GM21737 (cell line): ENCODE measurements at regions not wholly inside any gene's neighbourhood (a gene's known extent, or its start where the extent isn't known, plus 50 kb on each side); places are given as distances from the start of the nearest gene placed in this dataset.
A peak's percentile ranks its signal among the peaks of the same experiment; 100 is the strongest.
"Not testable (repeated sequence)": the region's sequence is repeated elsewhere in the genome, so short reads cannot be mapped to it uniquely, and the experiment has no call there.

Experiments used
- ATAC-seq: cut with Tn5 transposase; IDR thresholded peaks from one replicate; pipeline ENCODE4 v1.9.1; 2021; ENCODE audit warnings: mild to moderate bottlenecking, moderate library complexity; ENCODE audit not compliant: unreplicated experiment

DNA sequence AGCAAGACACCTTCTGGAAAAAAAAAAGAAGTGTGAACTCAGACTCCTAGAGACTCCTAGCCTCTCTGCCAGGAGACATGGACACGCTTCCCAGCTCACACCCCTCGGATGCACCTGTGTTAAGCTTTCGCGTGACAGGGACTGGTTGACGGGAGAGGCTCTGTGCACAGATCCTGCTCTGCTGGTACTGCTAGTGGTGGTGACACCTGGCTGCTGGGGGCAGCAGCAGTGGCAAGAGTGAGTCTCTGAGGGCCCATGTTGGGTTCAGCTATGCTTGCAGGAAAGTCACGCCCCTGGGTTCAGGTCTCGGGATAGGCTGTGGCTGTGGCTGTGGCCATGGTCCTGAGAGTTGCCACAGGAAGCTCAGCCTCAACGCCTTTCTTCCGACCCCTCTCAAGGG is 81.1 kb downstream of the XRCC2 start:
- ATAC-seq: no peak

DNA sequence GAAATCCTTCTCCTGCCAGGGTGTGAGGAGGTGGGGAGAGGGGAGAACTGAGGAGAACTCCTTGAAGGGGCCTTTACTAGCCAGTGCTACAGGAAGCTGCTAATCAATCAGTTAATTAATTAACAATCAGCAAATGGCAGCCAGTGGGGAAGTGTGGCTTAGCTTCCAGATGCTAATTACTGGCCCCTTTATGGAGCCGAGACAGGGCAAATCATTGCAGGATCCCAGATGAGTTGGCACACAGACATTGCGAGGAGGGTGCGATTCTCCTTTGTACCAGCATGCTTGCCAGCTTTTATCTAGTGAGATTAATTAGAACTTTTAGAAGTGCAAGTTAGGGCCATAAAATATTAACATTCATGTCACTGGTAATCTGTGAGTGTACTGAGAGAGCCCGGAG is 84.0 kb downstream of the XRCC2 start:
- ATAC-seq: no peak

DNA sequence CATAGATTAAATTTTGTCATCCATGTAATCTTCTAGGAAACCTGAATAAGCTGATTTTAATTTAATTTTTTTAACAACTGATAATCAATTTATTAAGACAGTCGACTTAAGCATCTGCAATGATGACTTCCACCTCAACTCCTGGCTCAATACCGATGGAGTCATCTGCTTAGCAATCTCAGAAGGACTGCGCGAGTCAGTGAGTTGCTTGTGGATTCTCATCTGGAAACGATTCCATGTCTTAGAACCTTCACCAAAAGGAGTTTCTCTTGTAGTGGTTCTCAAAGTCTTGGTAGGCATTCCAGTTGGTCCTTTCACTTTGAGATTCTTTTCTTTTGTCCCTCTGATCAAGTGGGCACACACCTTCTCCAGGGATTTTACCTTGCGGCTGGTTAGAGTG is 85.5 kb downstream of the XRCC2 start:
- no peak for ATAC-seq

DNA sequence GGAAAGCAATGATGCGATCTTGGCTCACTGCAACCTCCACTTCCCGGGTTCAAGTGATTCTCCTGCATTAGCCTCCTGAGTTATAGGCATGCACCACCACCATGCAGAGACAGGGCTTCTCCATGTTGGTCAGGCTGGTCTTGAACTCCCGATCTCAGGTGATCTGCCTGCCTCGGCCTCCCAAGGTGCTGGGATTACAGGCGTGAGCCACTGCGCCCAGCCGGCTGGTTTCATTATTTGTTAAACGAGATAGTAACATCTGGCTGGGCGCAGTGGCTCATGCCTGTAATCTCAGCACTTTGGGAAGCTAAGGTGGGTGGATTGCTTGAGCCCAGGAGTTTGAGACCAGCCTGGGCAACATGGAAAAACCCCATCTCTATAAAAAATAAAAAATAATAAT is 86.1 kb downstream of the XRCC2 start:
- ATAC-seq: not testable (repeated sequence)

DNA sequence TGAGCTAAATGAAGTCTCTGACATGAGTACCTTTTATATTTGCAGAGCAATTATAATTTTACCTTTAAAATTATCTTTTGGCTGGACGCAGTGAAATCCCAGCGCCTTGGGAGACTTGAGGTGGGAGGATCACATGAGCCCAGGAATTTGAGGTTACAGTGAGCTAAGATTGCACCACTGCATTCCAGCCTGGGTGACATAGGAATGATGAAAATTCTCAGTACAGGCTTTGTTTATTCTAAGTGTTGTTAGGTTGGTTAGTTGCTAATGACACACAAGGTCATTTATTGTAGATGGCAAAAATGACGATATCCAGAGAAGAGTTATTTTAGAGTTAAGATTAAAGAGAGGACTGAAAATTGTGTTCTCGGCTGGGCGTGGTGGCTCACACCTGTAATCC is 87.6 kb downstream of the XRCC2 start:
- no peak for ATAC-seq

DNA sequence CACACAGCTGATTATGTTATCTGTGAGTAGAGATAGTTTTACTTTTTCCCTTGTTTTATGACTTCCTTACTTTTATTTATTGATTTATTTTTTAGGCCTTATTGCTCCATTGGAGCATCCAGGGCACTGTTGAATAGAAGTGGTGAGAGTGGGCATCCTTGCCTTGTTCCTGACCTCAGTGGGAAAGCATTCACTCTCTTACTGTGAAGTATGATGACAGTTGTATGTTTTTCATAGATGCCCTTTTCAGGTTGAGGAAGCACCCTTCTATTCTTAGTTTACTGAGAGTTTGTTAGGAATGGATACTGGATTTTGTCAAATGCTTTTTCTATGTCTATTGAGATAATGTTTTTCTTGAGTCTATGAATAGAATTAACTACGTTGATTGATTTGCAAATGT is 88.6 kb downstream of the XRCC2 start:
- no peak for ATAC-seq

DNA sequence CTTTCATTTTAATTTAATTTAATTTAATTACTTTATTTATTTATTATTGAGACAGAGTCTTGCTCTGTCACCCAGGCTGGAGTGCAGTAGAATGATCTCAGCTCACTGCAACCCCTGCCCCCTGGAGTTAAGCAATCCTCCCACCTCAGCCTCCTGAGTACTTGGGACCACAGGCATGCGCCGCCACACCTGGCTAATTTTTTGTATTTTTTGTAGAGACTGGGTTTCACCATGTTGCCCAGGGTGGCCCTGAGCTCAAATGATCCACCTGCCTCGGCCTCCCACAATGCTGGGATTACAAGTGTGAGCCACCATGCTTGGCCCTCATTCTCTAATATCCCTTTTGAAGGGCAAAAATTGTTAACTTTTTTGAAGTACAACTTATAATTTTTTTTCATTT is 92.9 kb downstream of the XRCC2 start:
- no peak for ATAC-seq

DNA sequence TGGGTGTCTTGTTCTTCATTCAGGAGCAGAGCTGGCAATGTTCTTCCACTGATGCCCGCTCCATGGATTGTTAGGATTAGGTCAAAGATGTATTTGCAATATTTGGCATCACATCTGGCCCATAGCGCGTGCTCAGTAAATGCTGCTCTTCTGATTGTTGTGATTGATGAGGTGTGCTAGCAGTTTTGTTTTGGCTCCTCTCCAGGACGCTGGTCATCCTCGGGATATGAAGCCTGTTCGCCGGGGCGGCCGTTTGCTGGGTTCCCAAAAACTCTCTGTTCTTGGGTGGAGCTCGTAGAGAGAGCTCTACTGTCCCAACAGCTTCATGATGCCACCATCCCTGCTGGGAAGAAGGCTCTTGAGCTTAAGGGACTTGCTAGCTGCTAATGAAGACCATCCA is 96.9 kb downstream of the XRCC2 start:
- ATAC-seq: no peak

DNA sequence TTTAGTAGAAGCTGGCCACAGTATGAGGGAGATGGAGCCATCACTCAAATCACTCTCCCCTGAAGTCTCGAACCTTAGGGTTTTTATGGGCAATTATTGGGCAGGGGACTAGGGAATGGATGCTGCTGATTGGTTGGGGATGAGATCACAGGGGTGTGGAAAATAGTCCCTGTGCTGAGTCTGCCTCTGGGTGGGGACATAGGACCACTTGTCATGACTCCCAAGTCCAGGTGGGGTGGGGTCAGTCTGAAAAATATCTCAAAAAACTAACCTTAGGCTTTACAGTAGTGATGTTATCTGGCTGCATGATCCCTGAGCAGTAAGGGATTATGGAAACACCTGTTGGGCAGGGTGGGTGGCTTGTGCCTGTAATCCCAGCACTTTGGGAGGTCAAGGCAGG is 98.6 kb downstream of the XRCC2 start:
- ATAC-seq: no peak

DNA sequence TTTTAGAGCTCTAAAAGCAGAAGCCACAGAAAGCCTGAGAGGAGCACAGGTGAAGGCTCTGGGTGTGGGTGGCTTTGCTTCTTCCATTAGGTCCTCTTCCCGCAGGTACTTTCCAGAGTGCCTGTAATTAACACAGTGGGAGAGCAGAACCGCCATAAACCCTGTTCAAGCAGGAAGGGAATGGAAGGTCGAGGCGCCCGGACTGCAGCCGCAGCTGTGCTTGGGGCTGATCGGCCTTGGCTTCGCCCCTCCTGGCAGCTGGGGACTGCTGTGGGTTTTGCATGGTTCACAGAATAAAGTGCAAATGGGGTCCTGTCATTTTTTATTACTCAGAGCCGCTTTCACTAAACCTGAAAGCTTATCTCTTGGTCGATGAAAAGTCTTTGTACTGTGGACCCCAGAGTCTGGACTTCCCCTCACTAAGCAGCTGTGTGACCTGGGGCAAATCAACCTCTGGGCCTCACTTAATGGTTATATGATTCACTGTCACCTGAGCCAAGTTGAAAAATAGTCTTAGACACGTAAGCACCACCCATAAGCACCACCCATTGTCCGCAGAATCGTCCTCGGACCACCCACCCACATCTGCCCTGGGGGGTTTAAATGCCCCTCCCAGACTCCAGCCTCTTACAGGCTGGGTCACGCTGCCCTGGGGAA is 100.9 kb downstream of the XRCC2 start:
- ATAC-seq: peak; percentile 60

DNA sequence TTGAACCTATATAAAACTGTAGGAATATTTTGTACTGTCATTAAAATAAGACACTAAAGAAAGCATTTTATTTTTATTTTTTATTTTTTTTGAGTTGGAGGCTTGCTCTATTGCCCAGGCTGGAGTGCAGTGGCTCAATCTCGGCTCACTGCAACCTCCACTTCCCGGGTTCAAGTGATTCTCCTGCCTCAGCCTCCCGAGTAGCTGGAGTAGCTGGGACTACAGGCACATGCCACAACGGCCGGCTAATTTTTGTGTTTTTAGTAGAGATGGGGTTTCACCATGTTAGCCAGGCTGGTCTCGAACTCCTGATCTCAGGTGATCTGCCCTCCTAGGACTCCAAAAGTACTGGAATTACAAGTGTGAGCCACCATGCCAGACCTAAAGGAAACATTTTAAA is 102.8 kb downstream of the XRCC2 start:
- ATAC-seq: not testable (repeated sequence)

DNA sequence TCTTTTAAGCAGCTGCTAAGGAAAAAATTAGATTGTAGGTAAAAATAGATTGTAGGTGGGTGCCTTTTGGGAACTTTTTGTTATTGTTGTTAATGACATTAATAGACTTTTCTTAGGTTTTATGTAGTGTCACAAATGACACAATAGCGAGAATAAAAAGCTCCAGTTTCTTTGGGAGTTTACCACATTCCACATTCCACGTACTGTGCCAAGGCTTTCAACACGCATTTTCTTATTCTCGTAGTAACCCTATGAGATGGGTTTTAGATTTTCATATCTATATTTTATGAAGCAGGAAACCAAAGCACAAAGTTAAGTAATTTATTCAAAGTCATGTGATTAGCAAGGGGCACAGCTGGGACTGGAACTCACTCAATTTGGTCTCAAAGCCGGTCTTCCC is 103.8 kb downstream of the XRCC2 start:
- no peak for ATAC-seq

DNA sequence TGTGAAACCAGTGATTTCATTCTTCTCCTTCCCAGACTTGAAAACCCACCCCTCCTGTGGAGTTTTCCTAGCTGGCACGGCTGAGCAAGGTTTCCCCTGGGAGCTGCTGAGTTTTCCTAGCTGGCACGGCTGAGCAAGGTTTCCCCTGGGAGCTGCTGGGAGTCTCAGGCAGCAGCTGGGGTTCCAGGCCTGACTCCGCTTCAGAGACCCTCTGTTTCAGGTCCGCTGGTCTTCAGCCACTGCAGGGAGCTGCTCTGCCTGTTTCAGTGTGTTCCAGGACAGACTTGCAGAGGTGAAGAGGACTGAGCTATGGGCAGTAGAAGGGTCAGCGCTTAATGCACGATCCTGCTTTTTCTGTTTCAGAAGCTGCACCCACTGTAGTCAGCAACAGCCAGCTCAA is 104.9 kb downstream of the XRCC2 start:
- ATAC-seq: no peak

DNA sequence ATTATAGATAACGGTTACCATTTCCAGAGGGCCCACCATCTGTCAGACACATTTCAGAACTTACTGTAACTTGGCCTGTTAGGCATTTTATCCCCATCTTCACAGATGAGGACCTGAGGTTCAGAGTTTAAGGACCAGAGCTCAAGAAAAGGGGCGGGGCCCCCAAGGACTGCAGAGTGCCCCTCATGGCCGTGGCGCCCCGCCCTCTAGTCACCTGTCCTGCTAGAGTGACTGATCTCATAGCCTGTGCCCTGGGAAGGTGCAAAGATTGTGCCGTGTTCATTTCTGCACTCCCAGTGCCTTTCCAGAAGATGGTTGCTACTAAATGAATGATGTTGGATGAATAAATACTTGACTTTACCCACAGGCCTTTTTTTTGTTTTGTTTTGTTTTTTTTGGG is 107.0 kb downstream of the XRCC2 start:
- no peak for ATAC-seq

DNA sequence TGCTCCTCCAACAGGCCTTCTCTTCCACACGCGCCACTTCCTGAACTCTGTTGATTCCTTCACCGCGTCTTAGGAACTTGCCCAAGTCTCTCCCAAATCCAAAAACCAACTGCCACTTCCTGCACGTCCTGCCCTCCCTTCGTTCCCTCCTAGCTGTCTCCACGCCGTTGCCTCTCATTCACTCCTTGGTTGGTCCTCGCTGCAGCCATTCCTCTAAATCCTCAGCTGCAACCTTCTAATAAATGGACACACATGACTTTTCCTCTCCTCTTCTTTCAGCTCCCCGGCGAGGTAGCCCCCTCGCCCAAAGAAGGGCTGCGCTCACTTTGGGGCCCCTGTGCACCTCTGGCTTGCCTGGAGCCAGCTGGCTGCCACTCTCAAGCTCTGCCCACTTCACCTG is 110.2 kb downstream of the XRCC2 start:
- ATAC-seq: no peak

DNA sequence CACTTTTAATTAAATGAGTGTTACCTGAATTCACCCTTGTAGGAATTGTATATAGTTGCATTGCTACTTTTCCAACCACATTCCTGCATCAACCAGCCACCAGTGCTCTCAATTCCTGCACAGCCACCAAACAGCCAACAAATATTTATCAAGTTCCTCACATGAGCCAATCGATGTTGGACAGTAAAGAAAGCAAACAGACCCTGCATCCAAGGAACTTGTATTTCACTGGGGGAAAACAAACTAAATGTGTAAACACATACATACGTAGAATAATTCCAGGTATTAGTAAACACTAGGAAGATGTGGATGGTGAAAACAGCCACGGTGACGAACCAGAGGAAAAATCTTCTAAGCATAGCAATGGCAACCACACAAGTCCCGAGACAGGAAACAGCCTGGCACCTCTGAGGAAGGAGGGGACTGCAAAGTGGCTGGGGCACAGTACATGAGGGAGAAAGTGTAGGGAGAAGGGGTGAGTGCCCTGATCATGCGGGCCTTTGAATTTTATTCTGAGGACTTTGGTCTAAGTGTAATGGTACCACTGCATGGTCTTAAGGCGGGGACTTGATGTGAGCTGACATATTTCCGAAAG is 111.2 kb downstream of the XRCC2 start:
- ATAC-seq: no peak

DNA sequence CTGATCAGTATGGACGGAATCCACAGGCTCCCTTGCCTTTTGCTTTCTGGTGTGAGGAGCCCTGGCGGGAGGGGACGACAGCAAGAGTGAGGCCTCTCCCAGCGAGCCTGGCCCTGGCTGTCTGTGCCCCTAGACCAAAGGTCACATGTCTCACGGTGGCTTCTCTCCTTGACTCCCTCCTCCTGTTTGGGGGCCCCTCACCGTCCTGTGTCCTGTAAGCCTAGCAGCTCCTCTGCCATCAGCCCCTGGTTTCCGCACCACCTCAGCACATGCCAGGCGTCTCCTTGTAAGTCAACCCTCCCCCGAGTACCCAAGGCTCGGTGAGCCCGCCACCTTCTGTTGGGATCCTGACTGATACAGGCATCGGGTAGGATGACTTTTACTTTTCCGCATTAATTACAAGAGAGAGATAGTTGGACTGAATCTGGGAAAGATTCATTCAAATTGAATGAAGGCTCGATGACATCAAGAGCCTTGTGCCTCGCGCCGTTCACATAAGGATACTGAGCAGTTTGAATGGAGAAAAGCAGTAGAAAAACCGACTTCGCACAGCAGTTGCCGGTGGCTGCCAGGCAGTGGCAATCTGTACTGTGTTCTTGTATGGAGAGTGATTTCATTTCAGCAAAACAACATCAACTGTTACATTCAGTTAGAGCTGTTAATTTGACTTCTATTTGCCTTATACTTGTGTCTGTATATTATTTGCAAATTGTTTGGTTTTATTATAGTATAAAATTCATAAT is 119.8 kb downstream of the XRCC2 start:
- ATAC-seq: no peak

DNA sequence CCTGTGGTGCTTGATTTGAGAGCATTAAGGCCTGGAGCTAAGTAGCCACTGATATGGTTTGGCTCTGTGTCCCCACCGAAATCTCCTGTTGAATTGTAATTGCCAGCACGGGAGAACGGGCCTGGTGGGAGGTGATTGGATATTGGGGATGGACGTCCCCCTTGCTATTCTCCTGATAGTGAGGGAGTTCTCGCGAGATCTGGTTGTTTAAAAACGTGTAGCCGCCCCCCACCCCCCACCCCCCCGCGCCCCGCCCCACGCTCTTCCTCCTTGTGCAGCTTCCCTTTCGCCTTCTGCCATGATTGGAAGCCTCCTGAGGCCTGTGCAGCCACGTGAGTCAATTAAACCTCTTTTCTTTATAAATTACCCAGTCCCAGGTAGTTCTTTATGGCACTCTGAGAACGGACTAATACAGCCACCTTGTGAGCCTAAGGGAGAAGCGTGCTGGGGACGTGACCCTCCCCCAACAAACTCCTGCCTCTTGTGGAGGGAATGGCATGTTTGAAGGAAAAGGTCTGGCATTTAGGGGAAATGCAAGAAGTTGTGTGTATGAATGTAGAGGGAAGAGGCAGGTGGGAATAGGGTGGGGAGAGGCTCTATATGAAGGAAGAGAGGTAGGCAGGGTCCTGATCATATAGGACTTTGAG is 118.0 kb upstream of the KMT2C start:
- no peak for ATAC-seq

DNA sequence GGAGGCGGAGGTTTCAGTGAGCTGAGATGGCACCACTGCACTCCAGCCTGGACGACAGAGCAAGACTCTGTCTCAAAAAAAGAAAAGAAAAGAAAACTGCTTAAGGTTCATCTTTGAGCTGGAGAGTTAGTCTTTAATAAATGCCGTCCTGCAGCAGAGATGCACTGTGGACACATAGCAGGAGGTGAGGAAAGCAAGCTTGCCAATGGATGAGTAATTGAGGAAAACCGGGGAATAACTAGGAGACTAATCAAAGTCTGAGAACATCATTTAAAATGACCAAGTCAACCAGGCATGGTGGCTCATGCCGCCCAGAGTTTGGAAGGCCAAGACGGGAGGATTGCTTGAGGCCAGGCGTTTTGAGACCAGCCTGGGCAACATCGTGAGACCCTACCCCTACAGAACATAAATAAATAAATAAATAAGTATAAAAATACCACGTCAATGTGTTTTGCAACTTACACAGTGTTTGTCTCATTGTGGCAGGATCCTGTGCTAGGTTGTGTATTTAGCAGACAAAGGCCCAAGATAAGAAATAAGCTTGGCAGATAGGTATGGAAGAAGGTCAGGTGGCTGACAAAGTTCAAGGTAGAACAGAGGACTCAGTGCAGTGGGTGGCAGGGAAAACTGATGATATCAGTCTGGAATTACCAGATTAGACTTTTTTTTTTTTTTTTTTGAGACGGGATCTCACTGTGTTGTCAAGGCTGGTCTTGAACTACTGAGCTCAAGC is 115.7 kb upstream of the KMT2C start:
- ATAC-seq: no peak

DNA sequence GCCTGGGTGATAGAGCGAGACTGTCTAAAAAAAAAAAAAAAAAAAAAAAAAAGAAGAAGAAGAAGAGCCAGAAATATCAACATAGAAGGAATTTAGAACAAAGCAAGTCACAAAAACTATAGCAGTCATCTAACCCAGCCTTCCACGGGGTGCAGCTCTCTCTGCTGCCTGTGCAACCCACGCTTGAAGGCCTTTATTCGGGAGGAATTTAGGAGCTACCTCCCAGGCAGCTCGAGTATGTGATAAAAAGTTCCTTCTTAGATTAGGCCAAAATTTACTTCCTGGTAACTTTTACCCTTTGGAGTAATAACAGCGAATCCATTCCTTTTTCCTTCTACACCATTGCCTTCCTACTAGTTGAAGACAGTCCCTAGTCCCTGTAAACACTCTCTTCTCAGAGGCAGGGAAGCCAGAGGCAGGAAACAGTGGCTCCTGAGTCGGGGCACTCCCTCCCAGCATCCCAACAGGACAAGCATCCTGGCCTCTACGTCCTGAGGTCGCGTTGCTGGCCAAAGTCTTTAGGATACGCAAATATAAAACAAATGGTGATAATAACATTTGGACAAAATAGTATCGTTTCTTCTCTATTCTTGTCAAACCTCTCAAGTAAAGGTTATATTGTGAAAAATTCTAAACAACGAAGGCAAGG is 109.3 kb upstream of the KMT2C start:
- ATAC-seq: no peak

DNA sequence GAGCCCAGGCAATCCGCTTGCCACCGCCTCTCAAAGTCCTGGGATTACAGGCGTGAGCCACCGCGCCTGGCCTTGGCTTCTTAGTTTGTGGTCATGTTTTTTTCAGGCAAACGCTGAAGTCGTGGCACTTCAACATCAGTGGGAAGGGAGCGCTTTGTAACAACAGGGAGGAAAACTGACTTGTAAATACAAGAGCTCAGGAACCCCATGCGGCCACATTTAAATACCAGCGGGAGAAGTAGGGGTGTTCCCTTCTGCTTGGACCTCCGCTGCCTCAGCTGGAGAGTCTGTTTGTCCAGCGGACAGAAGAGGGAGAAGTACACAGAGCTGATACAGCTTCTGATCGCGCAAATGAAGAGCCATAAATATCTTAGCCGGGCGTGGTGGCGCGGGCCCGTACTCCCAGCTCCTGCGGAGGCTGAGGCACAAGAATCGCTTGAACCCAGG is 108.7 kb upstream of the KMT2C start:
- ATAC-seq: no peak
